ENCODE measurements at regions not wholly inside any gene's neighbourhood (a gene's known extent, or its start where the extent isn't known, plus 50 kb on each side); places are given as distances from the start of the nearest gene placed in this dataset.

- Histone ChIP-seq H3K9me2 (replicated peaks; ENCODE audit: insufficient read depth) (no peaks in the 10 kb centered on the region), H3K4me1 (ENCODE audit: insufficient read depth) (no peaks in the 10 kb centered on the region), H3K9me3 (ENCODE audit: low read depth) (no peaks in the 10 kb centered on the region), H3K4me3 (no peak overlapping the region), H4K20me1 (ENCODE audit: insufficient read depth, poor library complexity, severe bottlenecking) (no peaks in the 10 kb centered on the region), H2AFZ (no peak overlapping the region), H3K27me3 (no peaks in the 10 kb centered on the region), H3K4me2 (no peak overlapping the region), H3K79me2 (no peaks in the 10 kb centered on the region), H3K36me3 (replicated peaks; ENCODE audit: insufficient read depth, low read depth) (no peaks in the 10 kb centered on the region), H3K27ac (no peak overlapping the region)
- WGBS (ENCODE audit: low lambda C conversion rate, missing lambda C conversion rate), result 62% methylated on average over 4 of the region's 4 CpGs
- TF ChIP-seq EZH2phosphoT487 (IDR thresholded peaks at IDR 0.05; ENCODE audit: low read depth, severe bottlenecking, unreplicated experiment) (no peak), CTCF (IDR thresholded peaks at IDR 0.05; ENCODE audit: poor library complexity) (no peak)
- no peak for DNase-seq (ENCODE audit: low spot score)
Measured at GRCh38 chr3:135851201-135852081, 114.1 kb upstream of the PPP2R3A start.

- Histone ChIP-seq H3K4me2 (no peak overlapping the region), H4K20me1 (ENCODE audit: insufficient read depth, poor library complexity, severe bottlenecking) (no peaks in the 10 kb centered on the region), H3K36me3 (replicated peaks; ENCODE audit: insufficient read depth, low read depth) (no peaks in the 10 kb centered on the region), H3K4me3 (no peak overlapping the region), H3K27ac (no peak overlapping the region), H3K4me1 (ENCODE audit: insufficient read depth) (no peaks in the 10 kb centered on the region), H3K27me3 (no peaks in the 10 kb centered on the region), H2AFZ (no peak overlapping the region), H3K79me2 (no peaks in the 10 kb centered on the region), H3K9me2 (replicated peaks; ENCODE audit: insufficient read depth) (no peaks in the 10 kb centered on the region), H3K9me3 (ENCODE audit: low read depth) (no peaks in the 10 kb centered on the region)
- TF ChIP-seq EZH2 (IDR thresholded peaks at IDR 0.05; ENCODE audit: borderline replicate concordance) (no peak), CTCF (IDR thresholded peaks at IDR 0.05; ENCODE audit: poor library complexity) (no peak), EZH2phosphoT487 (IDR thresholded peaks at IDR 0.05; ENCODE audit: low read depth, severe bottlenecking, unreplicated experiment) (no peak)
- 70% methylated on average over 2 of the region's 2 CpGs for WGBS (ENCODE audit: low lambda C conversion rate, missing lambda C conversion rate)
- DNase-seq (ENCODE audit: low spot score), result no peak
Measured at GRCh38 chr3:135853981-135854380, 111.5 kb upstream of the PPP2R3A start.

- WGBS (ENCODE audit: low lambda C conversion rate, missing lambda C conversion rate), result 75% methylated on average over 2 of the region's 2 CpGs
- no peak overlapping the region for H3K4me2 ChIP-seq
- TF ChIP-seq EZH2 (IDR thresholded peaks at IDR 0.05; ENCODE audit: borderline replicate concordance) (no peak), CTCF (IDR thresholded peaks at IDR 0.05; ENCODE audit: poor library complexity) (no peak), EZH2phosphoT487 (IDR thresholded peaks at IDR 0.05; ENCODE audit: low read depth, severe bottlenecking, unreplicated experiment) (no peak)
- no peaks in the 10 kb centered on the region for H3K79me2 ChIP-seq
- no peaks in the 10 kb centered on the region for H3K4me1 ChIP-seq (ENCODE audit: insufficient read depth)
- no peaks in the 10 kb centered on the region for H4K20me1 ChIP-seq (ENCODE audit: insufficient read depth, poor library complexity, severe bottlenecking)
- H3K36me3 ChIP-seq (replicated peaks; ENCODE audit: insufficient read depth, low read depth), result no peaks in the 10 kb centered on the region
- no peak overlapping the region for H2AFZ ChIP-seq
- no peak for DNase-seq (ENCODE audit: low spot score)
- H3K27me3 ChIP-seq, result no peaks in the 10 kb centered on the region
- no peaks in the 10 kb centered on the region for H3K9me3 ChIP-seq (ENCODE audit: low read depth)
- no peaks in the 10 kb centered on the region for H3K9me2 ChIP-seq (replicated peaks; ENCODE audit: insufficient read depth)
- no peak overlapping the region for H3K4me3 ChIP-seq
- no peak overlapping the region for H3K27ac ChIP-seq
Measured at GRCh38 chr3:135860761-135861160, 104.8 kb upstream of the PPP2R3A start.
